K562 (cell line): ENCODE measurements at regions not wholly inside any gene's neighbourhood (a gene's known extent, or its start where the extent isn't known, plus 50 kb on each side); places are given as distances from the start of the nearest gene placed in this dataset.

Experiments used
- ATAC-seq: fragments of 200-7000 bp; cut with Tn5 transposase; 3 replicates; pipeline ENCODE4 v1.9.1; 2020; ENCODE audit warnings: moderate library complexity
- BruUV-seq: library from RNA; stranded (reverse); fragments of 400-500 nt; replicated peaks from 2 replicates; lab custom pipeline; 2021; lab: Mats Ljungman, UMichigan
- CTCF ChIA-PET: fragments of 300-600 bp; formaldehyde crosslinking; extraction: SDS; loops from one replicate; lab custom pipeline; 2021; ENCODE audit warnings: low intra/inter-chr PET ratio; lab: Yijun Ruan, JAX
- POLR2A ChIA-PET: fragments of 300-600, 350-650 bp; sonication (Branson Sonifier 250); formaldehyde crosslinking; extraction: SDS; loops from one replicate; lab custom pipeline; 2021; ENCODE audit warnings: antibody characterized with exemption, inconsistent platforms; lab: Yijun Ruan, JAX
- DNase-seq, 4 experiments: peaks; one replicate each; pipeline versions ENCODE4 v3.0.0 to v3.0.0-alpha.2; 2011 to 2018; ENCODE audit warnings: low spot score in 3 of 4, mixed read lengths in 3 of 4; ENCODE audit errors: extremely low read depth in 1 of 4
- FAIRE-seq: peaks from 2 replicates; lab custom pipeline; 2011; peaks lifted over from hg19 to GRCh38; lab: Jason Lieb, UNC
- H2AFZ ChIP-seq: 2 replicates; pipeline ENCODE4 v1.6.0; 2011; ENCODE audit warnings: low read depth, low read length, control low read depth, inconsistent platforms
- H3K27ac ChIP-seq: fragments of 200-600 bp; 3 replicates; pipeline ENCODE4 v1.8.0; 2011; ENCODE audit warnings: low read depth, mild to moderate bottlenecking, control low read depth, inconsistent platforms, low read length, moderate library complexity, mixed read lengths; ENCODE audit errors: extremely low read depth
- H3K27me3 ChIP-seq, 2 experiments: fragments of 300-600 bp in 1 of 2; 2 replicates in 1 of 2; 3 replicates in 1 of 2; pipeline versions ENCODE4 v1.6.0 to v1.8.0; 2011; ENCODE audit warnings: inconsistent platforms in 2 of 2, low read length in 2 of 2, mild to moderate bottlenecking in 1 of 2, mixed read lengths in 1 of 2, moderate library complexity in 1 of 2; ENCODE audit not compliant: control insufficient read depth in 2 of 2, insufficient read depth in 2 of 2
- H3K36me3 ChIP-seq: fragments of 300-600 bp; 3 replicates; pipeline ENCODE4 v1.8.0; 2011; ENCODE audit warnings: mild to moderate bottlenecking, low read length, inconsistent platforms; ENCODE audit not compliant: control insufficient read depth, insufficient read depth
- H3K4me1 ChIP-seq, 2 experiments: fragments of 200-600 bp in 1 of 2; replicated peaks in 1 of 2; 2 replicates in 1 of 2; 3 replicates in 1 of 2; pipeline versions ENCODE4 v1.5.1 to v1.8.0; 2011; ENCODE audit warnings: inconsistent platforms in 2 of 2, low read length in 2 of 2, mild to moderate bottlenecking in 1 of 2, mixed read lengths in 1 of 2, moderate library complexity in 1 of 2; ENCODE audit not compliant: control insufficient read depth in 2 of 2, insufficient read depth in 2 of 2
- H3K4me2 ChIP-seq: 2 replicates; pipeline ENCODE4 v1.6.1; 2011; ENCODE audit warnings: low read length, control low read depth, inconsistent platforms, mixed read lengths; ENCODE audit not compliant: insufficient read depth
- H3K4me3 ChIP-seq: fragments of 200-600 bp; sonication (generic), shearing (Covaris generic); 2 replicates; pipeline ENCODE4 v1.5.1; 2016; ENCODE audit warnings: control low read depth, inconsistent platforms
- H3K79me2 ChIP-seq: fragments of 200-600 bp; 3 replicates; pipeline ENCODE4 v1.8.0; 2011; ENCODE audit warnings: low read length, inconsistent platforms; ENCODE audit not compliant: control insufficient read depth, insufficient read depth
- H3K9ac ChIP-seq, 2 experiments: 2 replicates each; pipeline versions ENCODE4 v1.6.0 to v1.6.1; 2011; ENCODE audit warnings: low read depth in 2 of 2, low read length in 2 of 2, control low read depth in 1 of 2, inconsistent platforms in 1 of 2, mild to moderate bottlenecking in 1 of 2, mixed read lengths in 1 of 2; ENCODE audit not compliant: insufficient read depth in 1 of 2
- H3K9me1 ChIP-seq: one replicate; pipeline ENCODE4 v1.6.0; 2011; ENCODE audit warnings: inconsistent platforms, mild to moderate bottlenecking, low read length, moderate library complexity; ENCODE audit not compliant: control insufficient read depth, insufficient read depth
- H3K9me3 ChIP-seq: replicated peaks from 2 replicates; pipeline ENCODE4 v1.5.1; 2011; ENCODE audit warnings: low read depth, low read length, inconsistent platforms; ENCODE audit not compliant: control insufficient read depth, insufficient read depth
- H4K20me1 ChIP-seq: replicated peaks from 2 replicates; pipeline ENCODE4 v1.6.1; 2011; ENCODE audit warnings: low read length, inconsistent platforms, mixed read lengths; ENCODE audit not compliant: control insufficient read depth, insufficient read depth
- BHLHE40 ChIP-seq: IDR thresholded peaks from 2 replicates; pipeline ENCODE4 v1.6.1; 2011; ENCODE audit warnings: low read length, improper control_type of control experiment
- GABPA ChIP-seq: fragments of 200-800 bp; sonication (Bioruptor generic); conservative IDR thresholded peaks from 2 replicates; pipeline ENCODE4 v1.6.1; 2016; ENCODE audit warnings: low read depth, missing genetic modification characterization, missing compliant biosample characterization
- IFI16 ChIP-seq: fragments of 250-450 bp; sonication (Bioruptor Pico); IDR thresholded peaks from 2 replicates; pipeline ENCODE4 v2.1.2; 2022; ENCODE audit warnings: mild to moderate bottlenecking, inconsistent platforms
- MED1 ChIP-seq: sonication (generic); formaldehyde crosslinking; IDR thresholded peaks from 2 replicates; pipeline ENCODE4 v1.8.1; 2023; ENCODE audit warnings: missing genetic modification reagents, borderline replicate concordance
- MNT ChIP-seq, 2 experiments: fragments of 450-650 bp; conservative IDR thresholded peaks; 2 replicates each; pipeline ENCODE4 v1.6.1; 2017; ENCODE audit warnings: mild to moderate bottlenecking in 2 of 2, moderate library complexity in 2 of 2
- OTX1 ChIP-seq: fragments of 450-650 bp; formaldehyde crosslinking; IDR thresholded peaks from 2 replicates; pipeline ENCODE4 v1.4.0; 2022; ENCODE audit warnings: mild to moderate bottlenecking
- PHB2 ChIP-seq: fragments of 450-650 bp; IDR thresholded peaks from 2 replicates; pipeline ENCODE4 v1.6.1; 2017; ENCODE audit warnings: low read depth
- SREBF2 ChIP-seq: sonication (generic); formaldehyde crosslinking; IDR thresholded peaks from 2 replicates; pipeline ENCODE4 v1.4.0; 2020; ENCODE audit warnings: mild to moderate bottlenecking, missing genetic modification reagents
- SUPT5H ChIP-seq: fragments of 450-650 bp; IDR thresholded peaks from 2 replicates; pipeline ENCODE4 v1.6.1; 2016
- U2AF1 ChIP-seq: fragments of 200-400 bp; formaldehyde crosslinking; optimal IDR thresholded peaks from 2 replicates; pipeline ENCODE3; 2017; ENCODE audit warnings: mild to moderate bottlenecking, low read depth, low read length, moderate library complexity
- ZNF280A ChIP-seq: fragments of 450-650 bp; IDR thresholded peaks from 2 replicates; pipeline ENCODE4 v1.6.1; 2018; ENCODE audit warnings: mild to moderate bottlenecking, low read depth; ENCODE audit not compliant: partially characterized antibody
- ZNF436 ChIP-seq: fragments of 250-450, 450-650 bp; sonication (Bioruptor Pico); formaldehyde crosslinking; IDR thresholded peaks from 2 replicates; pipeline ENCODE4 v1.7.0; 2020; ENCODE audit warnings: mild to moderate bottlenecking
- ZNF444 ChIP-seq: fragments of 250-450 bp; sonication (Bioruptor Pico); IDR thresholded peaks from 2 replicates; pipeline ENCODE4 v1.4.0; 2020; ENCODE audit warnings: mild to moderate bottlenecking, moderate library complexity
- ZNF77 ChIP-seq: fragments of 250-450 bp; sonication (Bioruptor Pico); IDR thresholded peaks from 2 replicates; pipeline ENCODE4 v1.5.0; 2020
- WGBS: fragments of 100-300 bp; shearing (Covaris generic); methylation state at CpG from one replicate; pipeline ENCODE4 v1.1.6; 2016; ENCODE audit warnings: low coverage, mixed read lengths; ENCODE audit not compliant: insufficient coverage; ENCODE audit errors: missing lambda C conversion rate; 5-methylcytosine and 5-hydroxymethylcytosine counted together
- in situ Hi-C: fragments of 300-500 bp; cut with MboI; formaldehyde crosslinking; loops from 4 replicates; pipeline ENCODE4 v1.15.0; 2018; ENCODE audit warnings: inconsistent platforms, mixed read lengths
- intact Hi-C: fragments of 100-400 bp; cut with micrococcal nuclease; formaldehyde crosslinking; loops from 2 replicates; pipeline ENCODE4 v1.14.2; 2022
- TF ChIP-seq, protein P1 (sequence below), 2 experiments: fragments of 450-650 bp in 1 of 2; sonication (generic) in 1 of 2; formaldehyde crosslinking in 1 of 2; IDR thresholded peaks in 1 of 2; conservative IDR thresholded peaks in 1 of 2; 2 replicates each; pipeline versions ENCODE4 v1.6.1 to v1.8.1; 2016 to 2023; ENCODE audit warnings: mild to moderate bottlenecking in 2 of 2, moderate library complexity in 2 of 2, inconsistent platforms in 1 of 2, missing genetic modification reagents in 1 of 2
- TF ChIP-seq, protein P2 (sequence below): fragments of 450-650 bp; formaldehyde crosslinking; conservative IDR thresholded peaks from 2 replicates; pipeline ENCODE4 v1.4.0; 2022; ENCODE audit warnings: mild to moderate bottlenecking, missing genetic modification characterization
- TF ChIP-seq, protein P3 (sequence below): sonication (generic); formaldehyde crosslinking; IDR thresholded peaks from 2 replicates; pipeline ENCODE4 v1.8.0; 2022; ENCODE audit warnings: mild to moderate bottlenecking, low read depth, missing genetic modification reagents
- TF ChIP-seq, protein P4 (sequence below): sonication (generic); formaldehyde crosslinking; IDR thresholded peaks from 2 replicates; pipeline ENCODE4 v1.9.0; 2022; ENCODE audit warnings: mild to moderate bottlenecking, missing genetic modification reagents

DNA sequence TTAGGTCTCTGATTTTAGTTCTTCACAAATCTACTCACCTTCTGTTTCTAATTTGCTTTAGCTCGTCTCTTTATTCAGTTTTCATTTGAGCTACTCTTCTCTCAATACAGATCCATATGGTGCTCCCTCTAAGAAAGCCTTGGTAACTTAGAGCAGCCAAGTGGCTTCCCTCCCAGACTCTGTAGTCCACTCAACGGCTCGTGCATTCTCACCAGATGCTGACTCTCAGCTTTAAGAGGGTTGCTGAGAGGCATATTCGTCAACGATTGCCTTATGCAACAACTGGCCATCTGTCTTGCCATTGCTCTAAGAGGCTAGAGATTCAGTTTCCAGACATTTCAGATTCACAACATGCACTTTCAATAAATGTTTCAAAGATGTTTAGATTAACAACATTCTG, 785.8 kb upstream of the SLC10A2 start:
- no peaks in the 10 kb centered on the region for H3K4me1 ChIP-seq
- no peaks in the 10 kb centered on the region for H3K9me1 ChIP-seq
- CTCF ChIA-PET = no interaction called here
- H4K20me1 ChIP-seq = no peaks in the 10 kb centered on the region
- H3K4me3 ChIP-seq = no peak overlapping the region
- no peak for FAIRE-seq
- H2AFZ ChIP-seq = no peak overlapping the region
- in situ Hi-C loops (no loop called here), intact Hi-C loops (no loop called here)
- ATAC-seq = no peak
- H3K27ac ChIP-seq = no peak overlapping the region
- H3K9me3 ChIP-seq = no peaks in the 10 kb centered on the region
- H3K27me3 ChIP-seq = no peaks in the 10 kb centered on the region
- TF ChIP-seq BHLHE40 = no peak
- no peak for TF ChIP-seq SREBF2 (CRISPR knock-in tag)
- no peak for TF ChIP-seq U2AF1
- TF ChIP-seq, protein P1, sequence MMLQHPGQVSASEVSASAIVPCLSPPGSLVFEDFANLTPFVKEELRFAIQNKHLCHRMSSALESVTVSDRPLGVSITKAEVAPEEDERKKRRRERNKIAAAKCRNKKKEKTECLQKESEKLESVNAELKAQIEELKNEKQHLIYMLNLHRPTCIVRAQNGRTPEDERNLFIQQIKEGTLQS (IDR thresholded peaks at IDR 0.05) = no peak
- TF ChIP-seq, protein P1 (CRISPR knock-in tag; conservative IDR thresholded peaks at IDR 0.05) = no peak
- no peak for TF ChIP-seq SUPT5H
- TF ChIP-seq ZNF444 (CRISPR knock-in tag) = no peak
- no peak for TF ChIP-seq MNT (conservative IDR thresholded peaks at IDR 0.05)
- no peak for TF ChIP-seq ZNF436
- no peak for TF ChIP-seq ZNF77
- TF ChIP-seq, protein P2, sequence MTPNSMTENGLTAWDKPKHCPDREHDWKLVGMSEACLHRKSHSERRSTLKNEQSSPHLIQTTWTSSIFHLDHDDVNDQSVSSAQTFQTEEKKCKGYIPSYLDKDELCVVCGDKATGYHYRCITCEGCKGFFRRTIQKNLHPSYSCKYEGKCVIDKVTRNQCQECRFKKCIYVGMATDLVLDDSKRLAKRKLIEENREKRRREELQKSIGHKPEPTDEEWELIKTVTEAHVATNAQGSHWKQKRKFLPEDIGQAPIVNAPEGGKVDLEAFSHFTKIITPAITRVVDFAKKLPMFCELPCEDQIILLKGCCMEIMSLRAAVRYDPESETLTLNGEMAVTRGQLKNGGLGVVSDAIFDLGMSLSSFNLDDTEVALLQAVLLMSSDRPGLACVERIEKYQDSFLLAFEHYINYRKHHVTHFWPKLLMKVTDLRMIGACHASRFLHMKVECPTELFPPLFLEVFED (CRISPR knock-in tag) = no peak
- no peak for TF ChIP-seq MED1 (CRISPR knock-in tag)
- TF ChIP-seq GABPA (tag) = no peak
- TF ChIP-seq, protein P3, sequence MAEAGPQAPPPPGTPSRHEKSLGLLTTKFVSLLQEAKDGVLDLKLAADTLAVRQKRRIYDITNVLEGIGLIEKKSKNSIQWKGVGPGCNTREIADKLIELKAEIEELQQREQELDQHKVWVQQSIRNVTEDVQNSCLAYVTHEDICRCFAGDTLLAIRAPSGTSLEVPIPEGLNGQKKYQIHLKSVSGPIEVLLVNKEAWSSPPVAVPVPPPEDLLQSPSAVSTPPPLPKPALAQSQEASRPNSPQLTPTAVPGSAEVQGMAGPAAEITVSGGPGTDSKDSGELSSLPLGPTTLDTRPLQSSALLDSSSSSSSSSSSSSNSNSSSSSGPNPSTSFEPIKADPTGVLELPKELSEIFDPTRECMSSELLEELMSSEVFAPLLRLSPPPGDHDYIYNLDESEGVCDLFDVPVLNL (CRISPR knock-in tag) = no peak
- TF ChIP-seq PHB2 = no peak
- TF ChIP-seq ZNF280A = no peak
- TF ChIP-seq, protein P4, sequence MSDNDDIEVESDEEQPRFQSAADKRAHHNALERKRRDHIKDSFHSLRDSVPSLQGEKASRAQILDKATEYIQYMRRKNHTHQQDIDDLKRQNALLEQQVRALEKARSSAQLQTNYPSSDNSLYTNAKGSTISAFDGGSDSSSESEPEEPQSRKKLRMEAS = no peak
- TF ChIP-seq IFI16 (CRISPR knock-in tag) = no peak
- no peak for TF ChIP-seq OTX1 (CRISPR knock-in tag)
- H3K79me2 ChIP-seq = no peaks in the 10 kb centered on the region
- POLR2A ChIA-PET = no interaction called here
- H3K9ac ChIP-seq = no peak overlapping the region
- H3K4me2 ChIP-seq = no peak overlapping the region
- 0% methylated on average over 4 of the region's 5 CpGs for WGBS
- no peak for DNase-seq
- H3K36me3 ChIP-seq = no peaks in the 10 kb centered on the region
- BruUV-seq = no TSS peak
